Epithelial cell of proximal tubule (primary cell): ENCODE measurements at regions not wholly inside any gene's neighbourhood (a gene's known extent, or its start where the extent isn't known, plus 50 kb on each side); places are given as distances from the start of the nearest gene placed in this dataset.

Experiments
- DNase-seq: peaks from one replicate; pipeline ENCODE4 v3.0.0-alpha.2; 2011; ENCODE audit warnings: low read depth
- H3K4me3 ChIP-seq: 2 replicates; pipeline ENCODE4 v1.5.1; 2011; ENCODE audit warnings: low read depth, mild to moderate bottlenecking, low read length
- TF ChIP-seq, protein P1 (sequence below): conservative IDR thresholded peaks from 2 replicates; pipeline ENCODE4 v1.5.1; 2012; ENCODE audit warnings: low read depth, mild to moderate bottlenecking, low read length

DNA sequence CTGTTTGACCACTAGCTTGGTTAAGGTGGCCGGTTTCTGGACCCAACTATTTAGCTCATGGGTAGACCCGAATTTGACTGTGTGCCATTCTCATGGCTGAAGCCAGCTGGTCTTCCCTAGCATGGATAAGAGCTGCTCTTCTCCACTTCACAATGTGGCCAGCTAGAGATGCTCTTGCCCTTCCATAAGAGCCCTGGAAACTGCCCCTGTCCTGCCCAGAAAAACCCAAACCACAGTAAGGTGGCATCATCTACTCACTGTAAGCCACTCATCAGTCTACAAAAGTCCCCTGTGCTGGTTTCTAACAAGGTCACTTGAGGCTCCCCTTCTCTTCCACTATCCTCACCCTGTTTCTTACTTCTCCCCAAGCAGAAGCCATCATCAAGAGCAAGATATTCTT, 165.1 kb downstream of the HS3ST2 start:
- no peak overlapping the region for H3K4me3 ChIP-seq
- DNase-seq, result no peak
- TF ChIP-seq, protein P1, sequence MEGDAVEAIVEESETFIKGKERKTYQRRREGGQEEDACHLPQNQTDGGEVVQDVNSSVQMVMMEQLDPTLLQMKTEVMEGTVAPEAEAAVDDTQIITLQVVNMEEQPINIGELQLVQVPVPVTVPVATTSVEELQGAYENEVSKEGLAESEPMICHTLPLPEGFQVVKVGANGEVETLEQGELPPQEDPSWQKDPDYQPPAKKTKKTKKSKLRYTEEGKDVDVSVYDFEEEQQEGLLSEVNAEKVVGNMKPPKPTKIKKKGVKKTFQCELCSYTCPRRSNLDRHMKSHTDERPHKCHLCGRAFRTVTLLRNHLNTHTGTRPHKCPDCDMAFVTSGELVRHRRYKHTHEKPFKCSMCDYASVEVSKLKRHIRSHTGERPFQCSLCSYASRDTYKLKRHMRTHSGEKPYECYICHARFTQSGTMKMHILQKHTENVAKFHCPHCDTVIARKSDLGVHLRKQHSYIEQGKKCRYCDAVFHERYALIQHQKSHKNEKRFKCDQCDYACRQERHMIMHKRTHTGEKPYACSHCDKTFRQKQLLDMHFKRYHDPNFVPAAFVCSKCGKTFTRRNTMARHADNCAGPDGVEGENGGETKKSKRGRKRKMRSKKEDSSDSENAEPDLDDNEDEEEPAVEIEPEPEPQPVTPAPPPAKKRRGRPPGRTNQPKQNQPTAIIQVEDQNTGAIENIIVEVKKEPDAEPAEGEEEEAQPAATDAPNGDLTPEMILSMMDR, result peak; percentile 3

DNA sequence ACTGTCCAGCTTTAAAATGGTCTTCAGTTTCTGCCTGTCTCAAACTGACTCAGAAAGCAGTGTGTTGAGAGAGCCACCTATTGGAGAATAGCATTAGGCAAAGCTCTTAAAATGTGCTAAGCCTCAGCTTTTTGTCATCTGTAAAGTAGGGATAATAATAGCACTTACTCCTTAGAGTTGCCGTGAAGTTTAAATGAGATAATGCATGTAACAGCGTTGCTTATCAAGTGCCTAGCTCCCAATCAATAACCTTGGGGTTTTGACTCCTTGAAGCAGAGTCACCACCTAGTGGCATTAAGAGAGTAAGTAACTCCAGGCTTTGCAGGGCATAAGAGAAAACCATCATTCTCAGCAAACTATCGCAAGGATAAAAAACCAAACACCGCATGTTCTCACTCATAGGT, 163.3 kb downstream of the HS3ST2 start:
- DNase-seq, result no peak
- TF ChIP-seq, protein P1, result peak; percentile 42
- no peak overlapping the region for H3K4me3 ChIP-seq

DNA sequence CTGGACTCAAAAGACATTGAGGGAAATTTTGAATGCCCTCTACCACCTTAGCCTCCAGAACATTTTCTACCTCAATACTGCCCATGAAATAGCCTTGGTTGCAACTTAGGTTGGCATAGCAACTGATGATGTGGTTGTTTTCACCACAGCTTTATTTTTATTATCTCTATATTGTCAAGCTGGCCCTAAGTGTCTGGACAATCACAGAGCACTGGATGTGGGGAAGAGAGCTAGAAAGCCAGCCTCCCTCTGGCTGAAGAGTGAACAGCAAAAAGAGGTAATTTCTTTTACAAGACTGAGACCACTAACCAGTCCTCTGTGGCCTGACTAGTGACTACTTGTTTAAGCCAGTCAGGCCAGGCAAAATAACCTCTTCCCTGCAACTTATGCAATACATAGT, 159.6 kb downstream of the HS3ST2 start:
- DNase-seq, result no peak
- no peak overlapping the region for H3K4me3 ChIP-seq
- TF ChIP-seq, protein P1, result no peak

DNA sequence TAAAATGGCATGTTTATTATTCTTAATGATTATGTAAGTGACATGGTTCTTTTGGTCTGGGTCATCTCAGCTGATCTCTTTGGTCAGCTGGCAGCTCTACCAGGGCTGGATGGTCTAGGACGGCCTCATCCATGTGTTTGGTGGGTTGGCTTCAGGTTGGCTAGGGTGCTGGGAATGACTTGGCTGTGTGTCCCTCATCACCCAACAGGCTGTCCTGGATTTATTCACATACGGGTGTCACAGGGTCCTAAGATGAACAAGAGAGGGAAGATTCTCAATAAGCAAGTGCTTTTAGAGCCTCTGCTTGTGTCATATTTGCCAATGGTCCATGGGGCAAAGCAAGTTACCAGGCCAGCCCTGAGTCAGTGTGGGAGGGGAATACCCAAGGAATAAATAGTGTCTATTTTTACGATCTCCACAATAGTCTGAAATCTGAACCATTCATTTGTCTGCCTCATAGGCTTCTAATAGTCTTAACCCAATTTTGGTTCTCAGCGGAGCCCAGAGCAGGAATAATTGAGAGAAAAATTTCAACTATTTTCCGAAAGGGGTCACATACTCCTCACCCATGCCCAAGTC, 157.5 kb downstream of the HS3ST2 start:
- no peak for DNase-seq
- no peak overlapping the region for H3K4me3 ChIP-seq
- TF ChIP-seq, protein P1, result no peak

DNA sequence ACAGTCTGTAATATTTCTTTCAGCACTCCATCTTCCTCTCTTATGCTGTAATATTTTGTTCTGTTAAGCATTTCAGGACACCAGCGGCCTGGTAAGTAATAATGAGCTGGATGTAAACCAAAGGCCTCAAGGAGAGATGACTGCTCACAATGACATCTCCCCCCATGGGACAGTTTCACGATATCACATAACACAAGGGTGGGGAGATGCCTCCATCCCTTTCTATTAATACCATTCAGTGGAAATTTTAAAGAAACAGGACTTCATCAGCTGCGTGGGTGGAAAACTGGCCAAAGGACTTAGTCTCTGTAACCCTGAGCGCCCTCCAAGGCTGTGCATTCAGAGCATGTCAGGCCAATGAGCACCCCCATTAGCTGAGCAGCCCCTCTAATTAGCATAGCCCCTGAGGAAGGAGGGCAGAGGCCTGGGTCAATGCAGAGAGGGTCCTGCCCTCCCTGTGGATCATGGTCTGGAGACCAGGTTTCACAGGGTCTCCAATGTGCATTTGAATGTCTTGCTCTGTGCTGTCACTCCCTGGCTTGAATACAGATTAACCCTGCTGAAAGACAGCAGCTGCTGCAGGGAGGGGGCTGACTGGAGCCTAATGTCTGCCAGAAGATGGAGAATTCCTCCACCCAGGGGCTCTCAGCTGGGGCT, 156.4 kb downstream of the HS3ST2 start:
- no peak for DNase-seq
- TF ChIP-seq, protein P1, result no peak
- no peak overlapping the region for H3K4me3 ChIP-seq

DNA sequence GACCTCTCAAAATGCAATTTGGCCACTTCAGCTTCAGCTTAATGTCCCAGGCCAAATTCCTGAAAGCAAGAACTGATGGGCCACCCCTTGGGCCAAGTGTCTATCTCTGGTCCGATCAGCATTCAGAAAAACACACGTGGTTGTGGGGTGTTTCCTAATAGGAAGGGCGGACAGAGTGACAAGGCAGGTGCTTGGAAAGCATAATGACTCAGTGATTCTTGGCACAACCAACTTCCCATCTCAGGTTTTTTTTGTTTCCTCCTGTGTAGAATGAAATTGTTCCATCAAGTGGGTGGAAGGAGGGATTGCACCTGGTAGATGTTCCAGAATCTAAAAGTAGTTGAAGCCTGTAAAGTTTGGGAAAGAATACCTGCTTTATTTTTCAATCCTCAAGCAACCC, 155.6 kb downstream of the HS3ST2 start:
- no peak for DNase-seq
- H3K4me3 ChIP-seq, result no peak overlapping the region
- TF ChIP-seq, protein P1, result no peak

DNA sequence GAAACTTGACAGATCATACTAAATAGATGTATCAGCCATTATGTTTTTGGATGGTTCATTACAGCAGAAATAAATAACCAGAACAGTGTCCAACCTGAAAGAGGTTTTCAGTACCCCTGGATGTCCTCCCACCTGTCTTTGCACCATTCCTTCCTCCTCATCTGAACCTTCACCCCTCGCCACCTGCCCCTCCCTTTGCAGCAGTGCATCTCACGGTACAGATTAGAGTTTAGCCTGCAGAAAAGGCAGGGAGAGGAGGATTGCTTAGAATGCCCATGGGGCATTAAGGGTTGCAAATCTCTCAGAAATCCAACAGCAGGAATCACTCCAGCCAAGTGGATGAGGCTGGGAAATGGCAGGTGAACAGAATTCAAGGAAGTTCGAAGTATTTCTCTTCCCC, 155.0 kb downstream of the HS3ST2 start:
- TF ChIP-seq, protein P1, result no peak
- no peak overlapping the region for H3K4me3 ChIP-seq
- DNase-seq, result no peak
